Adrenal gland (tissue), 9 donors: ENCODE measurements at regions not wholly inside any gene's neighbourhood (a gene's known extent, or its start where the extent isn't known, plus 50 kb on each side); places are given as distances from the start of the nearest gene placed in this dataset.

Experiments
- DNase-seq, 7 donors: peaks; one replicate each; pipeline ENCODE4 v3.0.0-alpha.2; 2019 to 2020
- H3K27ac ChIP-seq, 5 donors: fragments of 200-600 bp; sonication (generic) in 4 of 5; 1 replicate in 3 of 5; 2 replicates in 2 of 5; pipeline versions ENCODE4 v1.5.1 to v1.8.0; 2016 to 2020; ENCODE audit warnings: mild to moderate bottlenecking in 1 of 5
- H3K27me3 ChIP-seq: fragments of 200-600 bp; 2 replicates; pipeline ENCODE4 v1.8.0; 2021
- H3K36me3 ChIP-seq, 2 donors: fragments of 200-600 bp; replicated peaks in 1 of 2; 1 replicate in 1 of 2; 2 replicates in 1 of 2; pipeline versions ENCODE4 v1.5.1 to v1.8.0; 2018 to 2022
- H3K4me1 ChIP-seq, 2 donors: fragments of 200-600 bp; replicated peaks in 1 of 2; 1 replicate in 1 of 2; 2 replicates in 1 of 2; pipeline versions ENCODE4 v1.5.1 to v1.8.0; 2018 to 2021
- H3K4me3 ChIP-seq, 4 donors: fragments of 200-600 bp; sonication (generic) in 3 of 4; one replicate each; pipeline ENCODE4 v1.5.1; 2016 to 2018
- H3K9me3 ChIP-seq, 3 donors: fragments of 200-600 bp; sonication (generic) in 1 of 3; replicated peaks in 1 of 3; 1 replicate in 2 of 3; 2 replicates in 1 of 3; pipeline versions ENCODE4 v1.5.1 to v1.8.0; 2016 to 2021
- CTCF ChIP-seq, 6 experiments: fragments of 450-650 bp in 4 of 6; fragments of 200-600 bp in 2 of 6; sonication (generic) in 1 of 6; IDR thresholded peaks; 1 replicate in 5 of 6; 2 replicates in 1 of 6; pipeline versions ENCODE4 v1.5.1 to v1.8.0; 2016 to 2021; ENCODE audit warnings: antibody characterized with exemption in 6 of 6, mild to moderate bottlenecking in 2 of 6, moderate library complexity in 1 of 6
- POLR2A ChIP-seq, 2 donors: fragments of 450-650 bp; IDR thresholded peaks; one replicate each; pipeline ENCODE4 v1.6.1; 2017; ENCODE audit warnings: antibody characterized with exemption in 2 of 2, mild to moderate bottlenecking in 2 of 2, moderate library complexity in 1 of 2
- WGBS, 4 donors: extraction: QIAGEN DNeasy Blood & Tissue Kit in 2 of 4; methylation state at CpG; one replicate each; pipeline versions ENCODE4 v1.1.5 to v1.1.7; 2013 to 2017; 5-methylcytosine and 5-hydroxymethylcytosine counted together
- intact Hi-C, 2 donors: fragments of 100-400 bp; cut with DNase I; formaldehyde crosslinking; loops; one replicate each; pipeline versions ENCODE4 v1.14.1 to v1.15.0; 2022 to 2023
- donor health status: healthy with polysubstance abuse.
- donor health status: Bipolar disorder and iron deficiency.
- donor health status: DM: yes; HTN: yes; CAD: no.
- donor health status: DM: no; HTN: no; CAD: no.
- donor health status: DM: no; HTN: no; CAD: no.

GRCh38 chr2:172162225-172162733, 59.6 kb upstream of the DLX2 start:
- 71 to 100% (median 77%) methylated on average over 1 to 7 of the region's 7 CpGs for WGBS, 4 donors
- no peak for DNase-seq
- intact Hi-C loops = no loop called here
- no peak overlapping the region for H3K4me3 ChIP-seq
- no peak for TF ChIP-seq CTCF (IDR thresholded peaks at IDR 0.05)
- H3K4me1 ChIP-seq = no peaks in the 10 kb centered on the region
- peaks cover 0 to 6% (median 0%) of the 10 kb centered on the region in 3 donors for H3K9me3 ChIP-seq
- H3K27ac ChIP-seq = no peak overlapping the region
- H3K27me3 ChIP-seq = peaks cover 4% of the 10 kb centered on the region
- H3K36me3 ChIP-seq = no peaks in the 10 kb centered on the region

GRCh38 chr2:172162739-172163336, 60.1 kb upstream of the DLX2 start:
- Histone ChIP-seq H3K9me3 (peaks cover 0 to 6% (median 0%) of the 10 kb centered on the region in 3 donors), H3K27me3 (peaks cover 4% of the 10 kb centered on the region), H3K4me3 (no peak overlapping the region), H3K27ac (no peak overlapping the region), H3K36me3 (no peaks in the 10 kb centered on the region), H3K4me1 (no peaks in the 10 kb centered on the region)
- 88 to 94% (median 91%) methylated on average over 4 to 9 of the region's 9 CpGs for WGBS, 4 donors
- no peak for TF ChIP-seq POLR2A (IDR thresholded peaks at IDR 0.05)
- TF ChIP-seq CTCF (IDR thresholded peaks at IDR 0.05) = no peak
- no peak for DNase-seq
- intact Hi-C loops = no loop called here

GRCh38 chr2:172168917-172169346, 66.2 kb upstream of the DLX2 start:
- no peaks in the 10 kb centered on the region for H3K27me3 ChIP-seq
- no peak overlapping the region for H3K4me3 ChIP-seq
- H3K36me3 ChIP-seq = no peaks in the 10 kb centered on the region
- no peak for TF ChIP-seq CTCF (IDR thresholded peaks at IDR 0.05)
- TF ChIP-seq POLR2A (IDR thresholded peaks at IDR 0.05) = no peak
- no peak overlapping the region for H3K27ac ChIP-seq
- 68 to 76% (median 69%) methylated on average over 3 of the region's 3 CpGs for WGBS, 4 donors
- DNase-seq = peak in 1 of 7 donors; percentile 31
- intact Hi-C loops = no loop called here
- peaks cover 0 to 6% of the 10 kb centered on the region in 2 donors for H3K4me1 ChIP-seq
- H3K9me3 ChIP-seq = no peaks in the 10 kb centered on the region

GRCh38 chr2:172169611-172170010, 66.9 kb upstream of the DLX2 start:
- no peak overlapping the region for H3K27ac ChIP-seq
- intact Hi-C loops = loop anchor here in 1 of 2 donors (5.0 kb wide), 1 partner anchor 293 kb away; no protein-coding TSS in a partner anchor
- no peak overlapping the region for H3K4me3 ChIP-seq
- no peaks in the 10 kb centered on the region for H3K27me3 ChIP-seq
- peaks cover 0 to 6% of the 10 kb centered on the region in 2 donors for H3K4me1 ChIP-seq
- TF ChIP-seq POLR2A (IDR thresholded peaks at IDR 0.05) (no peak), CTCF (IDR thresholded peaks at IDR 0.05) (no peak)
- no peaks in the 10 kb centered on the region for H3K9me3 ChIP-seq
- DNase-seq = no peak
- H3K36me3 ChIP-seq = no peaks in the 10 kb centered on the region
